ENCODE measurements at regions not wholly inside any gene's neighbourhood (a gene's known extent, or its start where the extent isn't known, plus 50 kb on each side); places are given as distances from the start of the nearest gene placed in this dataset.

DNA sequence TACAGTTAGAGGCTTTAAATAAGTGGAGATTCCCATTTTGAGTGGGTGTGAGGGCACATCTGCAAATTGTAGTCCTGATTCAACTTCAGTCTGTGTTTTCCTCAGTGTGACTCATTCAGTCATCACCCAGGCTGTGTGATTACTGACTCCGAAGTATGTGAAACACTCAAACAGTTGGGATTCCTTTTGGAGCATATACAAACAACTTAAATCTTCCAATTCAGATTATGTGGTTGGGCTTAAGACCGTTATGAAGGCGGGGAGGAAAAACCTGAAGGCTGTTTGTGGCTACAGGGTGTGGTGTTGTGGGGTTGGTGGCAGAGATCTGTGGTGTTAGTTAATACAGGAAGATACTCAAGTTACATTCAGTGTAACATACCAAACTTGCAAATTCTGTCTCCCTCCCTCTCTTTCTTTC, 259.7 kb upstream of the FERD3L start:
- DNase-seq (ENCODE audit: low spot score in 2 of 2), result no peak
- no peak overlapping the region for H3K4me3 ChIP-seq (ENCODE audit: low read depth, poor library complexity, severe bottlenecking)
- 3 to 5% methylated on average over 3 of the region's 3 CpGs for WGBS, 2 donors
- TF ChIP-seq, protein P1, sequence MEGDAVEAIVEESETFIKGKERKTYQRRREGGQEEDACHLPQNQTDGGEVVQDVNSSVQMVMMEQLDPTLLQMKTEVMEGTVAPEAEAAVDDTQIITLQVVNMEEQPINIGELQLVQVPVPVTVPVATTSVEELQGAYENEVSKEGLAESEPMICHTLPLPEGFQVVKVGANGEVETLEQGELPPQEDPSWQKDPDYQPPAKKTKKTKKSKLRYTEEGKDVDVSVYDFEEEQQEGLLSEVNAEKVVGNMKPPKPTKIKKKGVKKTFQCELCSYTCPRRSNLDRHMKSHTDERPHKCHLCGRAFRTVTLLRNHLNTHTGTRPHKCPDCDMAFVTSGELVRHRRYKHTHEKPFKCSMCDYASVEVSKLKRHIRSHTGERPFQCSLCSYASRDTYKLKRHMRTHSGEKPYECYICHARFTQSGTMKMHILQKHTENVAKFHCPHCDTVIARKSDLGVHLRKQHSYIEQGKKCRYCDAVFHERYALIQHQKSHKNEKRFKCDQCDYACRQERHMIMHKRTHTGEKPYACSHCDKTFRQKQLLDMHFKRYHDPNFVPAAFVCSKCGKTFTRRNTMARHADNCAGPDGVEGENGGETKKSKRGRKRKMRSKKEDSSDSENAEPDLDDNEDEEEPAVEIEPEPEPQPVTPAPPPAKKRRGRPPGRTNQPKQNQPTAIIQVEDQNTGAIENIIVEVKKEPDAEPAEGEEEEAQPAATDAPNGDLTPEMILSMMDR (IDR thresholded peaks at IDR 0.05), result no peak
- no peak for TF ChIP-seq POLR2A (IDR thresholded peaks at IDR 0.05)
- intact Hi-C loops (cut with DNase I; ENCODE audit: low total_unique reads), result no loop called here

DNA sequence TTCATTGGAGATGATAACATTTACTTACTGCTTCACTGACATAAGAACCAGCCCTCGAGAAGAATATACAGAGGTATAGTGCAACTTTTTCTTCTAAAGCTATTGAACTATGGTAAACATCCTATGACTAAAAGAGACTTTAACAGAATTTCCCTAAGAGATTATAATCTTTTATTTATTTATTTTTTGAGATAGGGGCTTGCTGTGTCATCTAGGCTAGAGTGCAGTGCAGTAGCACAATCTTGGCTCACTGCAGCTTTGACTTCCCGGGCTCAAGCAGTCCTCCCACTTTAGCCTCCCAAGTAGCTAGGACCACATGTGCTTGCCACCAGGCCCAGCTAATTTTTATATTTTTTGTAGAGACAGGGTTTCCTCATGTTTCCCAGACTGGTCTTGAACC, 258.5 kb upstream of the FERD3L start:
- no peak overlapping the region for H3K4me3 ChIP-seq (ENCODE audit: low read depth, poor library complexity, severe bottlenecking)
- no peak for DNase-seq (ENCODE audit: low spot score in 2 of 2)
- no peak for TF ChIP-seq POLR2A (IDR thresholded peaks at IDR 0.05)
- TF ChIP-seq, protein P1 (IDR thresholded peaks at IDR 0.05), result no peak
- intact Hi-C loops (cut with DNase I; ENCODE audit: low total_unique reads), result no loop called here
- WGBS, 2 donors, result 92% methylated on average over 2 of the region's 2 CpGs

DNA sequence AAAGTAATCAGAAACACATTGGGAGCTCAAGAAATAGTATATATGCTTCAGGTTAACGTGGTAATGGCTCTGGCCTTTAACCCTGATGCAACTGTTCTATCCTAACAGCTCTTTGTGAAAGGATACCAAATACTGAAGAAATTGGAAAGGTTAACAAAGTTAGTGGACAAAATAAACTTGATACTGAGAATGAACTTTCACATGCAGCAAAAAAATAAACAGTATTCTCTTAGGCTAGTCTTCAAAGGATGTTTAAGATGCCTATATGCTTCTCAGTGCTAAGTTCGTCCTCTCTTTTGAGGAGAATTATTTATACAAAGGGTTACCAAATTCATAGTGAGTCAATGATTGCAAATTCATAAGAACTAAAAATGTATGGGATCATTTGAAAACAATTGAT, 256.2 kb upstream of the FERD3L start:
- no peak for TF ChIP-seq POLR2A (IDR thresholded peaks at IDR 0.05)
- TF ChIP-seq, protein P1 (IDR thresholded peaks at IDR 0.05), result no peak
- intact Hi-C loops (cut with DNase I; ENCODE audit: low total_unique reads), result no loop called here
- H3K4me3 ChIP-seq (ENCODE audit: low read depth, poor library complexity, severe bottlenecking), result no peak overlapping the region
- WGBS, 2 donors, result 63 to 75% methylated on average over 2 of the region's 2 CpGs
- no peak for DNase-seq (ENCODE audit: low spot score in 2 of 2)

DNA sequence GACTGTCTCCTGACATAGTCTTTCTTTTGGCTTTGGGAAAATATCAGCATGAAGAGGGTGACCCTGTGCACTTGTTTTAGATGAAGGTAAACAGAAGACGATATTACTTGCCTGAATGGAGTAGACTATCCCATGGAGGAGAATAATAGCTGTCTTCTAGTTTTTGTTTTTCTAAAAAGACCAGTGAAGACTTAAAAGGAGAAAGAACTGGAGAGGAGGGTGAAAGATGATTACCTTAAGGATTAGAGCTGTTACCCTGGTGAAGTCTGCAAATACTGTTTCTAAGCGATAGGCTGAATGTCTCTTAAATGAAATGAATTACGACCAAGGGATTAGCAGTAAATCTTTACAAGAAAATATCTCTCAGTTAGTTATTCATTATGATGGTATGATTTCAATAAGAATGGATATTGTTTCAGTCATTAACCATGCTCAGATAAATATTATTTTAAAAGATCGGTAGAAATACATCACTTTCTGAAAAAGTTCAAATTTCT, 255.6 kb upstream of the FERD3L start:
- WGBS, 2 donors, result 74 to 78% methylated on average over 4 of the region's 4 CpGs
- no peak for TF ChIP-seq POLR2A (IDR thresholded peaks at IDR 0.05)
- TF ChIP-seq, protein P1 (IDR thresholded peaks at IDR 0.05), result no peak
- intact Hi-C loops (cut with DNase I; ENCODE audit: low total_unique reads), result no loop called here
- H3K4me3 ChIP-seq (ENCODE audit: low read depth, poor library complexity, severe bottlenecking), result no peak overlapping the region
- DNase-seq (ENCODE audit: low spot score in 2 of 2), result no peak

DNA sequence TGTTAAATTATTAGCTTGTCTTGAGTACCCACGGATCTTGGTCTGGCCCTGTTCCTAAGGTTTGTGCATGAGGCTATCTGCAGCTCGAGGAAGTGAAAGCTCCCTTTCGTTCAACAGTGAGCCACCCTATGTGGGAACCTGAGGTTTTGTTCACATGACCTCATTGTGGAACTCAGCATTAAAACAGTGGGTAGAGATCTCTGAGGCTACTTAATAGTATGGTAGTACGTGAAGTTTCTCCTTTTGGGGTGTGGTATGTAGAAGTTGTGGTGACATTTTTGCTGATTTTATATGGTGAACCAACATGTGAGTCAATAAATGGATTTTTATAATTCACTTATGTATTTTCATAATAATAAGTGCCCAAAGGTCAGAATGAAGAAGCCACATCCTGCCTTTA, 252.7 kb upstream of the FERD3L start:
- H3K4me3 ChIP-seq (ENCODE audit: low read depth, poor library complexity, severe bottlenecking), result no peak overlapping the region
- no peak for DNase-seq (ENCODE audit: low spot score in 2 of 2)
- no peak for TF ChIP-seq POLR2A (IDR thresholded peaks at IDR 0.05)
- TF ChIP-seq, protein P1 (IDR thresholded peaks at IDR 0.05), result no peak
- WGBS, 2 donors, result 70 to 77% methylated on average over 4 of the region's 4 CpGs
- intact Hi-C loops (cut with DNase I; ENCODE audit: low total_unique reads), result no loop called here

DNA sequence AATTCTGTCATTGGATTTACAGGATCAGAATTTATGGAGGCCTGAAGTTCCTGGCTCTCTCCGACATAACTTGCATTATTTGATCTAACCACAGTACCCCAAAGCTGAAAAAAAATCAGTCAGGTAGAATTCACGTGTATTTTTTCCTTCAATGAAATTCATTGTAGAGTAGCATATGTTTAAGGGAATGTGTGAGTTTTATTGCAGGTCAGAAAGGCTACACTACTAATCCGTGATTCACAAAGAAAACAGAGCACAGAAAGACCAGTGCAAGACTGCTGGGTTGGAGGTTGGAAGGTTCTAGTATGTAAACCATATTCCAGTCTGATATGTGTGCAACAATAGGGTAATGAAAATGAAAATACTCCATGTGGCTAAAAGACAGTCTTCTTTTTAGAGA, 247.0 kb upstream of the FERD3L start:
- WGBS, 2 donors, result 66 to 69% methylated on average over 3 of the region's 3 CpGs
- no peak for DNase-seq (ENCODE audit: low spot score in 2 of 2)
- no peak overlapping the region for H3K4me3 ChIP-seq (ENCODE audit: low read depth, poor library complexity, severe bottlenecking)
- intact Hi-C loops (cut with DNase I; ENCODE audit: low total_unique reads), result no loop called here
- TF ChIP-seq POLR2A (IDR thresholded peaks at IDR 0.05), result no peak
- TF ChIP-seq, protein P1 (IDR thresholded peaks at IDR 0.05), result no peak
